ENCODE measurements at regions not wholly inside any gene's neighbourhood (a gene's known extent, or its start where the extent isn't known, plus 50 kb on each side); places are given as distances from the start of the nearest gene placed in this dataset.
"Not testable (repeated sequence)": the region's sequence is repeated elsewhere in the genome, so short reads cannot be mapped to it uniquely, and the experiment has no call there.

DNA sequence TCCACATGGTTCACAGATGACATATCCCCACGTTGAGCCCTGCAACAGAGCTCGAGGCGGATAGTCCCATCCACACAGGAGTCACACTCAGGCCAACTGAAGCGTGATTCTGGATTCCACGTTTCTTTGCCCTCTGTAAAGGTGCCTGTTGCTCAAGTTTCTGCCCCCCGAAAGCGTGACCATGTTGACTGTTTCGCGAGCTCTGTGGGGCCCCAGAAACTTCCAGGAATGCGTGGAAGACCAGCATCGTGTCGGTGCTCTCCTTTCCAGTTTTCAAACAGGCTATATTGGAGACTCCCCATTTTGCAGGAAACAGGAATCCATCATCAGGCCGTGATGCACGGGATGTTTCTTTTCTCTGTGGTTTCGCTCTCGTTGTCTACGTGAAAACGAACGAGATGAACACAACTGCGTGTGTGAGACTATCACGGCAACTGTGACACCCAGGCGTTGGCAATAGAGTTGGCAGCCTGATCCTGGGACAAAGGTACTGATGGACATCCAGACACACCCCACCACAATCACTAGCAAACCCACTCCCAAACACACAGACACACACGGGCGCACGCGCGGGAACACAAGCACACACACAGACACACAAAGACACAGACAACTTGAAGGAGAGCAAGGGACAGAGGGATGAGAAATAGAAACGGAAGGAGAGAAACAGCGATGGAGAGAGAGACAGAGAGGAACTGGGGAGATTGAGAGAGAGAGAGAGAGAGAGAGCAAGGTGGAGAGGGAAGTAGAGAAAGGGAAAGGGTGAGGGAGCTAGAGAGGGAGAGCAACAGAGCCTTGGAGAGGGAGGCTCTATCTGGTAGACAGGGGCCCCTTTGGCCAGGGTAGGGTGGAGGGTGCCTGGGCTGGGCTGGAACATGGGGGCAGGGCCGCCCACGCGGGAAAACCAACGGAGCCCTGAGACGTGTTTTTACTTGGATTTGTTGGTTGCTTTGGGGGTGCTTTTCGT is 1609.3 kb downstream of the SPATA31A7 start:
- peak; percentile 51 for DNase-seq (ENCODE audit: low read depth)

DNA sequence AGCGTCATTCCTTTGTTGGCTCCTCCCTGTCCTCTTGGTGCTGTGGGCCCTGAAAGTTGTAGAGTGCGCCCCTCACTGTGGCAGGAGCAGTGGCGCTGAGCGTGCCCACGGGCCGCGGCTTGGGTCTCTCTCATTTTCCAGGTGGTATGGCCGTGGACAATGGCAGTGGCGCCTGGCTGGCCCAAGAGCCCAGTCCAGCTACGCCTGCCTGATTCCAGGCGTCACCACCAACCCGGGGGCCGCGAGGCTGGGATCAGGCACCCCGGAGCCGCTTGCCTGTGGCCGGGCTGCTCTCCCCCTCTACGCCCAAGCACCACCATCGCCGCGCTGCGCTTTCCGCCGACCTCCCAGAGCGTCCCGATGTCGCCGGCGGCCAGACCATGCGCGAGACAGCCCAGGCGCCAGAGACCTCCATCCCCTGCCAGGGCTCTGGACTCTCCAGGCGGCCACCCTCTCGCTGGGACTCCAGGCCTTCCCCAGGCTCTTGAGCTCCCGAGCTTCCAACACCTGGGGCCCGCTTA is 1610.1 kb downstream of the SPATA31A7 start:
- DNase-seq (ENCODE audit: low read depth): not testable (repeated sequence)

DNA sequence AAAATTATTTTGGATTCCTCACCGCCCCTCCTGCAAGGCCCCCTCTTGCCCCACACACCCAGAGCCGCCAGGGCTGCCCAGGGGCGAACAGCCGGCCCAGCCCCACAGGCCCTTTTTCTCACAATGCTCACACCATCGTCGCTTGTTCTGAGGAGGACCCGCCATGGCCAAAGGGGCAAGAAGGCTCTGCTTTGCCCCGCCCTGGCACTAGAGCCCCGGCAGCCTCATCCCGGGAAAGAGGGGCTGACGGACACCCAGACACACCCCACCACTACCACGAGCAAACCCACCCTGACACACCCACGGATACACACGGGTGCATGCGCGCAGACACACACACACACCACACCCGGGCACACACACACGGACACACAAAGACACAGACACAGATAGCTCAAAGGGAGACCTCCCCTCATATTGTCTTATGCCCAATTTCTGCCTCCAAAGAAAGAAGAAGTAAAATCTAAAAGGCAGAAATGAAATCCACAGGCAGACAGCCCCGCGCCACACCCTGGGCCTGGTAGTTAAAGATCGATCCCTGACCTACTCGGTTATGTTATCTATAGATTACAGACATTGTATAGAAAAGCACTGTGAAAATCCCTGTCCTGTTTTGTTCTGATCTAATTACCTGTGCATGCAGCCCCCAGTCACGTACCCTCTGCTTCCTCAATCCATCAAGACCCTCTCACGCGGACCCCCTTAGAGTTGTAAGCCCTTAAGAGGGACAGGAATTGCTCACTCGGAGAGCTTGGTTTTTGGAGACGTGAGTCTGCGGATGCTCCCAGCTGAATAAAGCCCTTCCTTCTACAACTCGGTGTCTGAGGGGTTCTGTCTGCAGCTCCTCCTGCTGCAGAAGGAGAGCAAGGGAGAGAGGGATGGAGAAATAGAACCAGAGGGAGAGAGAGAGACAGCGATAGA is 1610.9 kb downstream of the SPATA31A7 start:
- peak; percentile 36 for DNase-seq (ENCODE audit: low read depth)

DNA sequence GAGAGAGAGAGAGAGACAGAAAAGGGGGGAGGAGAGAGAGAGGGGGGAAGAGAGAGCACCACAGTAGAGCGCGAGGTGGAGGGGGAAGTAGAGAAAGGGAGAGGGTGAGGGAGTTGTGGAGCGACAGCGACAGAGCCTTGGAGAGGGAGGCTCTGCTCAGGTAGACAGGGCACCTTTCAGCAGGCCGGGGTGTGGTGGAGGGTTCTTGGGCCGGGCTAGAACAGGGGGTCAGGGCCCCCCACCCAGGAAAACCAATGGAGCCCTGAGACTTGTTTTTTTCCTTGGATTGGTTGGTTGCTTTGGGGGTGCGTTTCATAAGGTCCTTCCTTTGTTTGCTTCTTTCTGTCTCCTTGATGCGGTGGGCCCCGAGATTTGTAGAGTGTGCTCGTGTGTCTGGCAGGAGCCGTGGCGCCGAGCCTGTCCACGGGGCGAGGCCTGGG is 1611.6 kb downstream of the SPATA31A7 start:
- DNase-seq (ENCODE audit: low read depth): peak; percentile 43

DNA sequence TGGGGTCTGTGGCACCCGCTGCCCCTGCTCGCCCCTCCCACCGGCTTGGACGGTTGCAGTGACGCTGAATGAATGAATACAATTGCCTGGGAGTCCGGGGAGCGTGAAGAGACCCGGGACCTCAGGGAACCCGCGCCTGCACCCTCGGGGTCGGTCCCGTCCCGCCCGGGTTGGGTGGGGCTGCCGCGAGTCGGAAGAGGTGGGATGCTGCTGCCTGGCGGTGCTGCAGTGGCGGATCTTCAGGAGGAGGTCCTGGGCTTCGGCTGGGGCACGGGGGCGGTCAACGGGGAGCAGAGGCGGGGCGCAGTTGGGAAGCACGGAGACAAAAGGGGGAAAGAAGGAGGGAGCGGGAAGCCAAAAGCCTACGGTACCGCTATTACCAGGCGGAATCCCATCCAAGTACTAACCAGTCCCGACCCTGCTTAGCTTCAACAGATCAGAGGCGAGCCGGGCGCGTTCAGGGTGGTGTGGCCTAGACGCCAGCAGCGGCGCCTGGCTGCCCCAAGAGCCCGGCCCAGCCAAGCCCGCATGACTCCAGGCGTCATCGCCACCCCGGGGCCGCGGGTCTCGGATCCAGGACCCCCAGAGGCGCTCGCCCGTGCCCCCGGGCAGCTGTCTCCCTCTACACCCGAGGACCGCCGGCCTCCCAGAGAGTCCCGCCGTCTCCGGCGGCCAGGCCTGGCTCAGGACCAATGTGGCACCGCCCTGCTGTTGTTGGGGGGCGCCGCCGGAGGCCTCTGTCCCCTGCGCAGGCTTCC is 1612.3 kb downstream of the SPATA31A7 start:
- DNase-seq (ENCODE audit: low read depth): peak; percentile 89

DNA sequence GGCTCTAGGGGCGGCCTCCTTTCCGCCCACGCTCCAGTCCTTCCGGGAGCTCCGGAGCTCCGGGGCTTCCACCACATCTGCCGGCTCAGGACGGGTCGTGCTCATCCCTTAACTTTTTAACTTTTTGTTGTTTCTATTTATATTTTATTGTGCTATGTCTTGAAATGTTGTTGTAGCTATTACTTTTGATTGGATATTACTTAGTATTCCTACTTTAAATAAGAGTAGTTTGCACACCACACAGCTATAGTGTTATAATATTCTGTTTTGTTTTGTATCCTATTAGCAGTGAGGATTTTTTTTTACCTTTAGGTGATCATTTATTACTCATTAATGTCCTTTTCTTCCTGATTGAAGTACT is 1612.9 kb downstream of the SPATA31A7 start:
- not testable (repeated sequence) for DNase-seq (ENCODE audit: low read depth)

DNA sequence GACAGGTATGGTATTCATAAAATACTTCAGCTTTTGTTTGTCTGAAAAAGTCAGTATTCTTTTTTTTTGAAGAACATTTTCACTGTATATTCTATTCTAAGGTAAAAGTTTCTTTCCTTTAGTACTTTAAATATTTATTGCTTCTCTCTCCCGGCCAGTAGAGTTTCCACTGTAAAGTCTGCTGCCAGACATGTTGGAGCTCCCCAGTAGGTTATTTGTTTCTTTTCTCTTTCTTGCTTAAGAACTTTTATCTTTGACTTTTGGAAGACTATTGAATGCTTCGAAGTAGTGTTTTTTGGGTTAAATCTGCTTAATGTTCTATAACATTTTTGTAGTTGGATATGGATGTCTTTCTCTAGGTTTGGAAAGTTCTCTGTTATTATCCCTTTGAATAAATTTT is 1613.3 kb downstream of the SPATA31A7 start:
- not testable (repeated sequence) for DNase-seq (ENCODE audit: low read depth)

DNA sequence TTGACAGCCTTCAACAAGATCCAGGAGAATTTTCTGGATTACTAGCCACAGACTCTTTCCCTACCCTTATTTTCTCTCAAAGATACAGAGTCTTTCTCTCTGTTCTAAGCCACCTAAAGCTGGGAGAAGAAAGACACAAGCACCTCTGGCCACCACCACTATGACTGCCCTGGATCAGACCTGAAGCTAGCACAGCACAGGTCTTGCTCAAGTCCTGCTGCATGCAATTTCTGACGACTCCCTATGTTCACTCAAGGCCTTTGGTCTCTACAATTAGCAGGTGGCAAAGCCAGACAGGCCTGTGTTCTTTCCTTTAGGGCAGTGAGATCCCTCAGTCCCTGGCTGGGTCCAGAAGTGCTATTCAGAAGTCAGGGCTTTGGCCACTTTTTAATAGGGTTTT is 1614.5 kb downstream of the SPATA31A7 start:
- DNase-seq (ENCODE audit: low read depth): not testable (repeated sequence)

DNA sequence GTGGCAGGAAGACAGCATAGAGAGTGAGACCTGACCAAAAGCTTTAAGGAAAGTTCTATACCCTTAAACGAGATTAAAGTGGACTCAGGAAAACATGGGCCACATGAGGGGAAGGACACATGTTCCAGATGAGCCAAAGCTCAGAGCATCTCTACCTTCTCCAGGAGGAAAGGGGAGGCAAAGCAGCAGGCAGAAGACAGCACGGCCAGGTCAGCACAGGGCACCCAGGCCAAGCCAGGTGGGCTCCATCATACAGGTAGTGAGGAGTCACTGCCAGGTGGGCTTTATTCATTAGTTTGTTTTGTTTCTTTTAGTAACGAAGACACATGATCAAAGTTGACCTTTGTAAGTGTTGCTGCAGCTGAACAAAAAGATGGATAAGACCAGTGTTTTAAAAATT is 1617.6 kb downstream of the SPATA31A7 start:
- not testable (repeated sequence) for DNase-seq (ENCODE audit: low read depth)

DNA sequence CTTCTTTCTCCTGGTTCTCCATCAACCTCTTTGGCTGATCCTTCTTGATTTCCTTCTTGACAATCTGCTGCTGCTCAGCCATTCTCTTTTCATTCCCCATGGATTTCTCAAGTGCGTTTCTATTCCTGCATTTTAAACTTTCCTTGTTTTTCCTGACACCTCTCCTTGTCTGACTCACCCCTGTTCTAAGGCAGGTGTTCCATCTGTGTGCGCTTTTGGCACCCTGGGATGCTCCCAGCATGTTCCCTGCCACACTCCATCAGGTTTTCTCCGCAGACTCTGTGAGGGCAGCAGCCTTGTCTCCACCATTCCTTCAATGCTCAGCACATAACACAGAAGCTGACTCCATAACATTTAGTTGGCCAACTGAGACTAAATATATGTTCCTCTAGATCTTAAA is 1618.2 kb downstream of the SPATA31A7 start:
- DNase-seq (ENCODE audit: low read depth): not testable (repeated sequence)

DNA sequence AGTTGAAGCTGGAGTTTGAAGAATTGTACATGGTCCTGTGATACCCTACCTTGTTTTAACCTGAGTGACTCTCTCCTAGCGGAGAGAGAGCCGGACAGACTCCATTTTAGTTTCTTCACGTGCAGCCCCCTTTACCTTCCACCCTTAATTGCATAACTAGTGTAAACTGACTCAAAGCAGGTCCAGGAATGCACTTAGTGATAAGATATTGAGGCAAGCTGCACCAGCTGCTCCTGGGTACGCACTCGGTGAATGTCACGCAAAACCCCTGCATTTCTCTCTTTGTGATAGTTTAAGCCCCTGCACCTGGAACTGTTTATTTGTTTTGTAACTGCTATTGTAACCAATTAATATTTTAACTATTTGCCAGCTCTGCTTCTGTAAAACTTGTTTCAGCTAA is 1620.5 kb downstream of the SPATA31A7 start:
- not testable (repeated sequence) for DNase-seq (ENCODE audit: low read depth)

DNA sequence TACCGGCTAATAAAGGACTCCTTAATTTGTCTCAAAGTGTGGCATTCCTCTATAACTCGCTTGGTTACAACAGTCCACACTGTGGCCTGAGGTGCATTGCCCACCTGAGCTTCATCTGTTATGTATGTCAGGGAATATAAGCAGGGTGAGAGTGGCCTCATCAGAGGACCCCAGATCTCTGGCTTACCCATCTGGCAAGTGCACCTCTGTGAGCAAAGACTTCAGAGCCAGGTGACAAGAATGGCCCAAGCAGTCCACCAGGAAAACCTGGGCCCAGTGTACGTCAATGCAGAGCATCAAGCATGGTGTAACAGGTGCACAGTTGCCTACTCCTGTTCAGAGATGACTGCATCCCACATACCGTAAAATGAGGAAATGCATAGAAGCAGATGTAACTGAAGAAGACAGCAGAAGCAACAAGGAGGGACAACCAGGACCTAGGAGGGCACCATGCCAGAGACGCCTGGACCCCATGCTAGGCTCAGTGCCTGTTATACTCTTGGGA is 1621.0 kb downstream of the SPATA31A7 start:
- DNase-seq (ENCODE audit: low read depth): not testable (repeated sequence)

DNA sequence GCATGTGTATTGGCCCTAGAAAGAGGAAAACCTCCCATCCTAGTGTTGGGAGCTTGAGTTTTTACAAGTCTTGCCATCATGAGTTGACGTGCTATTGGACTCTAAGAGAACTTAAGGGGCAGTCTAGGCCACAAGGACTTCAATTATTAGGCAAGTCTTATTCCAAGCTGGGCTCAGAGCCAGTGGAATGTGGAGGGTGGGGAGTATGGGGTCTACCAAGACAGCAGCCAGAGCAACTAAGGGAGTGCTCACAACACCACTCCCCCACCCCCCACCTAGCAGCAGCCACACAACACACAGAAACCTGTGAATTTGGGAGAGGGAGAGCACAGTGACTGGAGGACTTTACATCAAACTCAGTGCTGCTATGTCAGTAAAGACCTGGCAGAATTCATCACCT is 1625.6 kb downstream of the SPATA31A7 start:
- DNase-seq (ENCODE audit: low read depth): not testable (repeated sequence)

DNA sequence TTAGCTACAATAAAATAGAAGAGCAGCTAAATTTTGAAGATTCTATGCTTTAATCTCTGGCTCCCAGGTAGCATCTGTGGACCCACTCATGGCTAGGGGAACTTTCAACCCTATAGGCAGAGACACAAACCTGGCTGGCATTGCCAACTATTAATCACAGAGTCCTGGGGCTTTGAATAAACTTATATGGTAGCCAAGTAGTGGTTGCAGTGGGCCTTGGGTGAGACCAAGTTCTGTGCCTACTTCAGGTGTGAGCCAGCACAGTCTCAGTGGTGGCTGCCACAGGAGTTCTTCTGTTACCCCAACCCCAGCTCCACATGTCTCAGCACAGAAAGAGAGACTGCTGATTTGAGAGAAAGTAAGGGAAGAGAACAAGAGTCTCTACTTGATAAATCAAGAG is 1626.5 kb downstream of the SPATA31A7 start:
- not testable (repeated sequence) for DNase-seq (ENCODE audit: low read depth)

DNA sequence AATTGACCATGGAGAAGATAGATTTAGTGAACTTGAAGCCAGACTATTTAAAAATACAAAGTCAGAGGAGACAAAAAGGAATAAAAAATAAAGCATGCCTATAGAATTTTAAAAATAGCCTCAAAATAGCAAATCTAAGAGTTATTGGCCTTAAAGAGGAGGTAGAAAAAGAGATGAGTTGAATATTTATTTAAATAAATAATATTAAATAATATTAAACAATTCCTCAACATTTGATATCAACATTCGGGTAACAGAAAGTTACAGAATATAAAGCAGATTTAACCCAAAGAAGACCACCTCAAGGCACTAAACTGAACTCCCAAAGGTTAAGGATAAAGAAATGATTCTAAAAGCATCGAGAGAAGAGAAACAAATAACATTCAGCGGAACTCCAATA is 1627.4 kb downstream of the SPATA31A7 start:
- not testable (repeated sequence) for DNase-seq (ENCODE audit: low read depth)

DNA sequence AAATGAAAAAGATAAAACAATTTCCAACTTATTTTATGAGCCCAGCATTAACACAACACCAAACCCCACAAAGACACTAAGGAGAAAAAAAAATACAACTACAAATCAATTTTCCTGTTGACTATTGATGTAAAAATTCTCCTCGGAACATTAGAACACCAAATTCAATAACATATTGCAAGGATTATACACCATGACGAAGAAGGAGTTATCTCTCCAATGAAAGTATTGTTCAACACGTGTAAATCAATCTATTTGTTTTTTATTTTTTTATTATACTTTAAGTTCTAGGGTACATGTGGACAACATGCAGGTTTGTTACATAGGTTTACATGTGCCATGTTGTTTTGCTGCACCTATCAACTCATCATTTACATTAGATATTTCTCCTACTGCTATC is 1632.3 kb downstream of the SPATA31A7 start:
- not testable (repeated sequence) for DNase-seq (ENCODE audit: low read depth)

DNA sequence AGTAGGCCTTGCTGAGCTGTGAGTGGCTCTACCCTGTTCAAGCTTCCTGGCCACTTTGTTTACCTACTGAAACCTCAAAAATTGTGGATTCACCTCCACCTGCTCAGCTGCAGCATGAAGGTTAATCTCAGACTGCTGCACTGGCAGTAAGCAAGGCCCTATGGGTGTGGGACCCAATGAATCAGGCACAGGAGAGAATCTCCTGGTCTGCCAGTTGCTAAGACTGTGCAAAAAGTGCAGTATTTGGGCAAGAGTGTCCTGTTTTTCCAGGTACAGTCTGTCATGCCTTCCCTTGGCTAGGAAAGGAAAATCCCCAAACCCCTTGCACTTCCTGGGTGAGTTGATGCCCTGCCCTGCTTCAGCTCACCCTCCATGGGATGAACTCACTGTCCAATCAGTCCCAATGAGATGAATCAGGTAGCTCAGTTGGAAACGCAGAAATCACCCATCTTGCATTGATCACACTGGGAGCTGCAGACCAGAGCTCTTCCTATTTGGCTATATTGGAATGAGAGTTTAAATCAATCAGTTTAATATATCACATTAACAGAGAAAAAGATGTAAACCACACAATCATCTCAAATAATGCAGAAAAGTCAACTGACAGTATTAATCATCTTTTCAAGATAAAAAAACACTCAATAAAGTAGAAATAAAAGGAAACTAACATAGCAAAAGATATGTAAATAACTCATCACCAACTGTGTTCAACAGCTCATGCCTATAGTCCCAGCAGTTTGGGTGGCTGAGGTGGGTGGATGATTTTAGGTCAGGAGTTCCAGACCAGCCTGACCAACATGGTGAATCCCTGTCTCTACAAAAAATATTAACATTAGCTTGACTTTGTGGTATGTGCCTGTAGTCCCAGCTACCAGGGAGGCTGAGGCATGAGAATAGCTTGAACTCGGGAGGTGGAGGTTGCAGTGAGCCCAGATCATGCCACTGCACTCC is 1638.4 kb downstream of the SPATA31A7 start:
- not testable (repeated sequence) for DNase-seq (ENCODE audit: low read depth)

DNA sequence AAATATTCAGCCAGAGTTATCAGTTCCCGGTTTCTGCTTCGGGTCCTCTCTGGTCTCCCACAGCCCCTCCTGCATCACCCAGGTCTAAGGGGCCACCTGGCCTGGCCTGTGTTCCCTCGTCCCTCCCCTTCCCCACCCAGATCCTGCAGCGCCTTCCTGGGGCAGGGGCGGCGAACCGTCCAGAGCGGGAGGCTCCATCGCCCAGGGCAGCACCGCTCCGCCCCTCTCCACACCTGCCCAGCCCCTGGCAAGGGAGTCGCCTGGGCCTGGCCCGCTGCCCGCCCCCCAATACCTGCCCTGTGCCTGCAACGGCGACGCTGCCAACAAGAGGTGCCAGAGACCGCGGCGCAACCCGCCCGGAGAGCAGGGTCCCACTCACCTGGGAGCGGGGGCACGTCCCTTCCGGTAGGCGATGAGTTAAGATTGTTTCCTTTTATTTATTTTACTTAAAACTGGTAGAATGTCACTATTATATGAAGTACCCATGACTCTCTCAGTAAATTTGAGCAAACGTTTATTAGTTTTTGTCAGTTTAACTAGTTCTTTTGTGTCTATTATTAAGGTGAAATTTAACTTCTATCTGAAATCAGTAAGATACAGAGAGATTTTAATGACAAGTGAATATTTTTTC is 1641.1 kb downstream of the SPATA31A7 start:
- DNase-seq (ENCODE audit: low read depth): not testable (repeated sequence)

DNA sequence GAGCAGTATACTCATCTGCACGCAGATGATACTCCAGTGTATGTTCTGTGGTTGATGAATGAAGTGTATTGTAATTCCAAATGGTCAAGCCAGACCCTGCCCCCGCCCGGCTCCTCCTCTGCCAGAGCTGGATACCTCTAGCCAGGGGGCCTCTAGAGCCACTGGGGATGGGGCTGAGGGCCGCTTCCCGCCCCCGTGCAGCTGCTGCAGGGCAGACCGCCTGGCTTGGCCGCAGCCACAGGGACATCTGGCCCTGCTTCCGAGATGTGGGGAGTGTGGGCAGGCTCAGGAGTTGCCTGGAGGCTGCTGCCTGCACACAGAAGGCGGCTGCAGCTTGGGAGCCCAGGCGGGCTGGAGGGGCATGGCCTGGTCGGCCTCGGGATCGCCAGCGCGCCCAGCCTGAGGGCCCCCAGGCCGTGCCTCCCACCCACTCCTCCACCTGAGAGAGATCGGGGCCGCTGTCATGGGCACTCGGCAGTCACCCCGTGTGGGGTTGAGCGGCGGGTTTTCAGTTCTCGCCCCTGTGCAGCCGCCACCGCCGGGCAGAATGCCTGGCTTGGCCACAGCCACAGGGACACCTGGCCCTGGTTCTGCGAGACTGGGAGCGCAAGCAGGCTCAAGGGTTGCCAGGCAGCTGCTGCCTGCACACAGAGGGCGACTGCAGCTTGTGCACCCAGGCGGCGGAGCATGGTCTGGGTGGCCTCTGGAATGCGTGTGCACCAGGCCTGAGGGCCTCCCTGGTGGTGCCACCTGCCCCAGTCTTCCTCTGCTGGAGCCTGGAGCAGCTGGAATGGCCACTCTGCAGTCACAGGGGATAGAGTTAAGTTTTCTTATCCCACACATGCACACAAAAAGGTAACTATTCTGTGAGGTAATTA is 1643.7 kb downstream of the SPATA31A7 start:
- not testable (repeated sequence) for DNase-seq (ENCODE audit: low read depth)
